ENCODE measurements at regions not wholly inside any gene's neighbourhood (a gene's known extent, or its start where the extent isn't known, plus 50 kb on each side); places are given as distances from the start of the nearest gene placed in this dataset.
"Not testable (repeated sequence)": the region's sequence is repeated elsewhere in the genome, so short reads cannot be mapped to it uniquely, and the experiment has no call there.

DNA sequence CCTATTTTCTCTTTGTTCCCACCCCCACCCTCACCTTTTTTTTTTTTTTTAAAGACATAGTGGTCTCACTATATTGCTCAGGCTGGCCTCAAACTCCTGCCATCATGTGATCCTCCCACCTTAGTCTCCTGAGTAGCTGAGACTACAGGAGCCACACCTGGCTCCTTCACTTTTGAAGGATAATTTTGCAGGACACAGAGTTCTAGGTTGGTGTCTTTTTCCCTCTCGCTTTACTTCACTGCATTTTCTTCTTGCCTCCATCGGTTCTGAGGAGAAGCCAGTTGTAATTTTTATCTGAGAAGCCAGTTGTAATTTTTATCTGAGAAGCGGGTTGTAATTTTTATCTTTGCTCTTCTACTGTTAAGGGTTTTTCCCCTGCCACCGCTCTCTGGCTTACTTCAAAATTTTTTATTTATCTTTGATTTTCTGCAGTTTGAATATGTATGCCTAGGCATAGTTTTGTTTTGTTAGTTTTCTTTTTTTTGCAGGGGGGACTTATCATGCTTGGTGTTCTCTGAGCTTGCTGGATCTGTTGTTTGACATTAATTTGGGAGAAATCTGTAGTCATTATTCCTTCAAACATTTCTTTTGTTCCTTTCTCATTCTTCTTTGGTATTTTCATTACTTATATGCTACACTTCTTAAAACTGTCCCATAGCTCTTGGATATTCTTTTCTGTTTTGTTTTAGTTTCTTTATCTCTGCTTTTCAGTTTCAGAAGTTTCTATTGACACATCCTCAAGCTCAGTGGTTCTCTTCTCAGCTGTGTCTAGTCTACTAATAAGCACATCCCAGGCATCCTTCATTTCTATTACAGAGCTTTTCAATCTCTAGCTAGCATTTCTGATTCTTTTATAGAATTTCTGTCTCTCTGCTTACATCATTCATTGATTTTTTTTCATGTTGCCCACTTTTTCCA, 148.2 kb upstream of the CHD1 start:
- DNase-seq (ENCODE audit: low read depth in 2 of 2, low spot score in 1 of 2), result no peak

DNA sequence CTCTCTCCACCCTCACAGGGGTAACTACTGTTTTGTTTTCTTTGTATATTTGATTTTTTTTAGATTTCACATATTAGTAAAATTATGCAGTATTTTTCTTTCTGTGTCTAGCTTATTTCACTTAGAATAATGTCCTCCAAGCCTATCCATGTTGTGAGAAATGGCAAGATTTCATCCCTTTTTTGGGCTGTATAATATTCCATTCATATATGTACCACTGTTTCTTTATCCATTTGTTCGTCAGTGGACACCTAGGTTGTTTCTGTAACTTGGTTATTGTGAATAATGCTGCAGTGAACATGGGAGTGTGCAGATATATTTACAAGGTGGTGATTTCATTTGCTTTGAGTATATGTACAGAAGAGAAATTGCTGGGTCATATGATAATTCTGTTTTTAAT, 144.0 kb upstream of the CHD1 start:
- no peak for DNase-seq (ENCODE audit: low read depth in 2 of 2, low spot score in 1 of 2)

DNA sequence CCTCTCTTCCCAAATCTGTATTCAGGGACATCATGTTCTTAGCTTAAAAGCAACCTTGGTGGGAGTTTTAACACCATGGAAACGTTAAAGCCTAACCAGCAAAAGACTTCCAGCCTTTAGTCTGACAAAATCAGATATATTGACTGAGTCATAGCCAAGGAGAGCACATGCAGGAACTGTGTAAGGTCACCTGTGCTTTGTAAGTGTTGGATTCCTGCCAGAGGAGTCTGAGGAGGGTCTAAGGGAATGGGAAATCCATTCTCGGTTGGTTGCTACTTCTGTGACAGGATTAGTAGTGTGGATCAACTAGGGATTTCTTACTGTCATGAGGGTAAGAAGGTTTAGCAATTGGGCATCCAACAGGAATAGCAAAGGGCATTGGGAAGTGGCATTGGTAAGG, 142.0 kb upstream of the CHD1 start:
- DNase-seq (ENCODE audit: low read depth in 2 of 2, low spot score in 1 of 2), result no peak

DNA sequence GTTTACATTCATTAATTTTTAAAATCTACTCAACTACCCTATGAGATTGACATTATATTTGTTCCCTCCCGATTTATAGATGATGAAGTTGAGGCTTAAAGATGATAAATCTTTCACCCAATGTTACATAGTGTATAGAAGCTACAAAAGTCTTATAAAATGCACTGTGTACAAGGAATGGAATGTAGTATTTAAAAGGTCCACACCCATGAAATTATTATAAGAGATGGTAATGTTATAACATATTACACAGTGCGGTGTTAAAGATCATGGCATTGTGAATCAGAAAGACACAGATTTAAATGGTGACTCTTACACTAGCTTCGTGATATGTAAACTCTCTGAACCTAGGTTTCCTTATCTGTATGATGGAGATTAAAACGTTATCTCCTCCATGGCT, 141.6 kb upstream of the CHD1 start:
- DNase-seq (ENCODE audit: low read depth in 2 of 2, low spot score in 1 of 2), result no peak

DNA sequence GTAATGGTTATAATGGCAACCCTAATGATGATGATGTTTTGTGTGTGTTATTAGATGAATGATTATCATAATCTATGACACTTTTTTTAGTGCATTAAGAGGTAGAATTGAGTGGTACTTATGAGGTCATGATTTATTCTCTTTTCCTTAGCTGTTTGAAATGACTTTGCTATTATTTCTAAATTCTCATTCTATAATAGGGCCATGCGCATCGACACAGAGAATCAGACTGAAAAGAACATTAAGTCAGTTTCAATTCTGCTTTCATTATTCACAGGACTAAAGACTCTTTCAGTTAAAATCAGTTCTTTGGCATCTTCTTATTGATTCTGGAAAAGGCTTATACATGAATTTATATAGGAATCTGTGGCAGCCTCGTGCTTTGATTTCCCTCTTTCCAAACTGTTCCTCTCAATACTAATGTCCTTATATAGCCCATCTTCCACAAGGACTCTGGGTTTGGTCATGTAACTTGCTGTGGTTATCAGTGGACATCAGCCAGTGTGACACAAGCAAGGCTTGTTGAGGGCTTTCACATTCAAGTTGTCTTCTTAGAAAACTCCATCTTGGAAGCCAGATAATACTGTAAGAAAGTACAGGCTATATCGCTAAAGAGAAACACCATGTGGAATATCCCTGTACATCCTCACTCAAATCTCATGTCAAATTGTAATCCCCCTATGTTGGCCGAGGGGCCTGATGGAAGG, 140.3 kb upstream of the CHD1 start:
- no peak for DNase-seq (ENCODE audit: low read depth in 2 of 2, low spot score in 1 of 2)

DNA sequence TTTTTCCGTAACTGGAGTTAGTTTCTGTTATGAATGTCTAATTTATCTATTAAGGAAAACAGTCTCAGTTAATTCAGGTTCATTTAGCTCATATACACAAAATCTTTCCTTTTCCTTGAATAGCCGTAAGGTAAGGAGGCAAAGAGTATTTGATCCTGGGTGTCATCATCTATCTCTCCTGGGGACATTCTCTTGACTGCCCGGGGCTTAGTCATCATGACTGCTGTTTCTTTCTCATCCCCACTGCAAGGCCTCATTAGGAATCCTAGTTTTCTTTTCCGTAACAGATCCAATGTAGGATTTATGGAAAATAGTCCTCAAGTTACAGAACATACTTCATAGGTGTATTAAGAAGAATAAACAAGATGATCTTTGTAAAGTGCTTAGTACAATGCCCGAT, 134.9 kb upstream of the CHD1 start:
- no peak for DNase-seq (ENCODE audit: low read depth in 2 of 2, low spot score in 1 of 2)

DNA sequence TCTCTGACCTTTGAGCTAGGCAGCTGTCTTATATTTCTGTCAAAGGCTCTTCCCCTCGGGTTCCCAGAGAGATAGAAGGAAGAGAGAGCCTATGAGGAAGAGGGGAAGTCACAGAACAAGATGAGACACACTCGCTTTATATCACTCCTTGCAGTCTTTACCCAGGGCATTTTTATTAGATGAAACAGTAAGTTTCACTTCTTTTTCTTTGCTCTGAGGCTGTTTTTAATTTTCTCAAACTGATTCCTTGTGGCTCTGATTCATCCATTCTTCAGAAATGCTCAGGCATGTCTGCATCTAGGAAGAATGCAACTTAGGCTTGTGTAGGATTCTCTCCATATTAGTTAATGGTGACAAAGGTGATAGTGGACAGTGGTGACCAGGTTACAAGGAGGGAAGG, 132.9 kb upstream of the CHD1 start:
- DNase-seq (ENCODE audit: low read depth in 2 of 2, low spot score in 1 of 2), result no peak

DNA sequence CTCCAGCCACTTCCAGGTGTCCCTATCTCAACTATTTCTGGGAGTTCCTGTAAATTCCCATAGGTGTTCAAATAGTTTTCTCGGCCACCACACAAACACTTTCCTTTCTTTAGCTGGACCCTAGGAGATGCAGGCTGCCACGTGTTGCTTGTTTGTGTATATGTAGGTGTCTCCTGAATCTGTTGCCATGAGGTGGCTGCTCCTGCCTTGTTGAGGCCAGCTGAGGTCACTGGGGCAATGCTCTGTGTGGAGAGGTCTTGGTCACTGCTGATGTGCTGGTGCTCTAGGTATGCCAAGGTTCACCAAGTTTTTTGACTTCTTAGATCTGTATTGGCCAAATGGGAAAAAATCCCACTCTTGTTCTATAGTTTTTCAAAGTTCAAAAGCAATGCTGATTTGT, 132.5 kb upstream of the CHD1 start:
- DNase-seq (ENCODE audit: low read depth in 2 of 2, low spot score in 1 of 2), result no peak

DNA sequence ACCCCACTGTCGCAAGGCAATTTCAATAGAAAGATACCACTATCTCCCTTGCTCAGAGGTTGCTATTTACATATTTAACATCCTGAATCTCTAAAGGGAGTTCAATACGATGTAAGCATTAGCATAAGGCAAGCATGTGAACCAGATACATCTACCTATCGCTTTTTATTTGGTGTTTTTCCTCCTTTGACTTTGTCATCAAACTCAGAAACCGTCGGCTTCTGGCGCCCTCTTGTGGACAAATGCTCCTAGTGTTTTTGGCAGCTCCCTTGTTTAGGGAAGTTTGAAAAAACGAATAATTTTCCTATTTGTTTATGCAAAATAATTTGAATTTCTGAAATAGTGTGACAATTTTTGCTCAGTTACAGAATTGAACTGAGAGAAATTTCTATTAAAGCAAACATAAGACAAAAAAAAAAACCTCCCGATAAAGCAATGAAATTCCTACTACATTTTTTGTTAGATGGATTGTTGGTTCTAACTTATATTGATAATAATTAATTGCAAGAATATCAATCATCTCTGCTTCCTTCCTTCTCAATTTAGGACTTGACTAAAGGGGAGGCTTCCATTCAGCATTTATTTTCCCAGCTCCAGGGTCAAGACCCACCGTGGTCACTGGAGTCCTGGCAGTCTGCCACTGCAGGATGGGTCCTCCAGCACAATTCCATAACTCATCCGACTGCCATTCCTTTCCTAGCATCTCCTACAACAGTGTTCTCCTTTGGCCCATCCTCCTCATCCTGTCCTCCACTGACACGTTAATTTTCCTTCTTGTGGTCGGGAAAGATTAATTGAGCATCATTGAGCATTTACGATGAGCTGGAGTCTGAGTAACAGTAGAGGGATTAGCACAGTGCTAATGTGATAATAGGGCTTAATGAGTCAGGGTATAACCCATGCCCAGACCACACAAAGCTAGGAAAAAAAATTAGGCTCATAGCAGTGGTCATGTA, 131.8 kb upstream of the CHD1 start:
- peak; percentile 56 to 88 for DNase-seq (ENCODE audit: low read depth in 2 of 2, low spot score in 1 of 2)

DNA sequence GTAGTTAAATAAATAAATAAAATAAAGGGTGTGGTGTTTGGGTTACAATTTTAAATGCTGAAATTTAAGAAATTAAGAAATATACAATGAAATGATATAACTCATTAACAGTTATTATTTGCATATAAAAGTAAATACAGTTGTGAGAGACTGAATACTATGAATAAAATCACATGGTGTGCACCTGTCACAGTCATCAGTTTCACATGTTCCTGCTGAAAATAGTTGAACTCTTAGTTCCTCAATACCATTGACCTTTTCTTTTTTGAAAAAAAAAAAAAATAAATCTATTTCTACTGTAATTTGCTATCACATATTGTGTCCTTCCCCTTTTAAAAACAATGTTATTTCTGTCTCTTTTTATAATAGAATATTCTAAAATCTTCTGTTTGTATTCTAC, 130.9 kb upstream of the CHD1 start:
- no peak for DNase-seq (ENCODE audit: low read depth in 2 of 2, low spot score in 1 of 2)

DNA sequence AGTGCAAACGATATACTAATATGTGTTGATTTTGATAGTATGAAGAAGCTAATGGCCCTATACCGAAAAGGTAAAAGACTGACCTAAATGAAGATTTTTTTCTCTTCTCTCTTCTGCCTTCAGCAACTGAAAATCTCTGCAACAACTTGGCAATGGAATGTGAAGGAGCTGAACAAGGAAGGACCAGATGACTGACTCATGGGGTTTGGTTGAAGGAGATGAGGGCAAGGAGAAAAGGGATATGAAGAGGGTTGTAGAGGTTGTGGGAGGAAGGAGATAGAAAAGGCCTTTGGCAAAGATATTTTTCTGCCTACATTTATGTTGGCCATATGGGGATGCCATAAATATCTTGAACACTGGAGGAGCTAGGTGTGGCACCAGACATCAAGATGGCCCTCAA, 129.7 kb upstream of the CHD1 start:
- DNase-seq (ENCODE audit: low read depth in 2 of 2, low spot score in 1 of 2), result no peak

DNA sequence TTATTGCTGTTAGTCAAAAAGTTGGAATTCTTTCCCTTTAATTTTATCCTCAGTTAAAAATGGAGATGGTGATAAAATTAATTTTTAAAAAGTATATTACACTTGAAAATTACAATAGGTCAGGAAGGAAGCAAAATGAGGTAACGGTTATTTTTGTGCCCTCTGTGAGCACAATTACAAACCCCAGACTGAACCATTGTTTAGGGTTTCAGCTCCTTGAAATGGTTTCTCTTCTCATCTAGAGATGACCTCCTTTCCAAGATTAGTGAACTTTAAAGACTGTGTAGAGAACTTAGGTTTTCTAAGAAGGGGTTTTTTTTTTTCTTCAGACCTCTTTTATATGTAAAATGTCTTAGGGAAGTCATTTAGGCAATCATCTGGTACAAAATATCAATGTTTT, 126.2 kb upstream of the CHD1 start:
- DNase-seq (ENCODE audit: low read depth in 2 of 2, low spot score in 1 of 2), result no peak

DNA sequence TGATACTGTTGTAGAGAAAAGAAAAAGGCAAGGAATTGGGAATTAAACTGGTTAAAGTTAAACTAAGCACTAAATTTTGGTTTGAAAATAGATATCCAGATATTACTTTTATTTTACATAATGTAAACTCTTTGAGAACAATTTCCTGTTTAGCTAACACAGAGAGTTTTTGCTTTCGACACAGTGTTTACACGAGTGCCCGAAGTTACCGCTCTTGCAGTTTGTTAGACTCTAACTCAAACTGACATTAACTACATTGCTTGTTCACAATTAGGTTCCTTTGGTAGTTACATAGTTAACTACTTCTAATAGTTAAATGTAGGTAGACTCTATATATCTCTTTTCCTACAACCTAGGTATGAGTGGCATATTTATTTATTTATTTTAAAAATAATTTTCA, 117.1 kb upstream of the CHD1 start:
- DNase-seq (ENCODE audit: low read depth in 2 of 2, low spot score in 1 of 2), result no peak

DNA sequence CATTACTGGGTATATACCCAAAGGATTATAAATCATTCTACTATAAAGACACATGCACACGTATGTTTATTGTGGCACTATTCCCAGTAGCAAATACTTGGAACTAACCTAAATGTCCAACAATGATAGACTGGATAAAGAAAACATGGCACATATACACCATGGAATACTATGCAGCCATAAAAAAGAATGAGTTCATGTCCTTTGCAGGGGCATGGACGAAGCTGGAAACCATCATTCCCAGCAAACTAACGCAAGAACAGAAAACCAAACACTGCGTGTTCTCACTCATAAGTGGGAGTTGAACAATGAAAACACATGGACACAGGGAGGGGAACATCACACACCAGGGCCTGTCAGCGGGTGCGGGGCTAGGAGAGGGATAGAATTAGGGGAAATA, 114.5 kb upstream of the CHD1 start:
- not testable (repeated sequence) for DNase-seq (ENCODE audit: low read depth in 2 of 2, low spot score in 1 of 2)

DNA sequence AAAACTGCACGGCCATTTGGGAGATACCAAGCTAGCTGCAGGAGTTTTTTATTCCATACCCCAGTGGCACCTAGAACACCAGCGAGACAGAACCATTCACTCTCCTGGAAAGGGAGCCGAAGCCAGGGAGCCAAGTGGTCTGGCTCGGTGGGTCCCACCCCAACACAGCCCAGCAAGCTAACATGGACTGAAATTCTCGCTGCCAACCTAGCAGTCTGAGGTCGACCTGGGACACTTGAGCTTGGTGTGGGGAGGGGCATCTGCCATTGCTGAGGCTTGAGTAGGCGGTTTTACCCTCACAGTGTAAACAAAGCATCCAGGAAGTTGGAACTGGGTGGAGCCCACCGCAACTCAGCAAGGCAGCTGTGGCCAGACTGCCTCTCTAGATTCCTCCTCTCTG, 108.9 kb upstream of the CHD1 start:
- DNase-seq (ENCODE audit: low read depth in 2 of 2, low spot score in 1 of 2), result peak in 1 of 2 donors; percentile 9

DNA sequence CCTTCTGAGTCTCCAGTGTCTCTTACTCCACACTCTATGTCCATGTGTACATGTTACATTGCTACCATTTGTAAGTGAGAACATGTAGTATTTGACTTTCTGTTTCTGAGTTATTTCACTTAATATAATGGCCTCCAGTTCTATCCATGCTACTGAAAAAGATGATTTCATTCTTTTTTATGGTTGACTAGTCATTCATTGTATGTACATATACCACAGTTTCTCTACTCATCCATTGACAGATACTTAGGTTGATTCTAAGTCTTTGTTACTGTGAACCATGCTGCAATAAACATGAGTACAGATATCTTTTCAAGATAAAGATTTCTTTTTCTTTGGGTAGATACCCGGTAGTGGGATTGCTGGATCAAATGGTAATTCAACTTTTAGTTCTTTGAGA, 107.1 kb upstream of the CHD1 start:
- no peak for DNase-seq (ENCODE audit: low read depth in 2 of 2, low spot score in 1 of 2)

DNA sequence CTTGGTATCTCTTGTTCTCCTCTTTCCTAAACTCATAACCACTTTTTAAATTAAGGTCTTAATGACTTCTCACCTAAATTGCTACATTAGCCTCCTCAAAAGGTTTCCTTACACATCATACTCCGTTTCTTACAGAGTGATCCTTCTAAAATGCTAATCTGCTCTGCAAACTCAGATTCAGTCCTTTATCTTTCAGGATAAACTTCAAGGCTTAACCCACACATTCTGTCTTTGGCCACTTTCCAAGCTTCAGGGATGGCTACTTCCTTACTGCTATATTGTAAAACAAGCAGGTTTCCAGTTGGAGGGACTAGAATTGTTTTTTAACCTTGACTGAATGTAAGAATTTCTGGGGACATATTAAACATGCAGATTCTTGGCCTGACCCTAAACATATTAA, 105.5 kb upstream of the CHD1 start:
- DNase-seq (ENCODE audit: low read depth in 2 of 2, low spot score in 1 of 2), result no peak

DNA sequence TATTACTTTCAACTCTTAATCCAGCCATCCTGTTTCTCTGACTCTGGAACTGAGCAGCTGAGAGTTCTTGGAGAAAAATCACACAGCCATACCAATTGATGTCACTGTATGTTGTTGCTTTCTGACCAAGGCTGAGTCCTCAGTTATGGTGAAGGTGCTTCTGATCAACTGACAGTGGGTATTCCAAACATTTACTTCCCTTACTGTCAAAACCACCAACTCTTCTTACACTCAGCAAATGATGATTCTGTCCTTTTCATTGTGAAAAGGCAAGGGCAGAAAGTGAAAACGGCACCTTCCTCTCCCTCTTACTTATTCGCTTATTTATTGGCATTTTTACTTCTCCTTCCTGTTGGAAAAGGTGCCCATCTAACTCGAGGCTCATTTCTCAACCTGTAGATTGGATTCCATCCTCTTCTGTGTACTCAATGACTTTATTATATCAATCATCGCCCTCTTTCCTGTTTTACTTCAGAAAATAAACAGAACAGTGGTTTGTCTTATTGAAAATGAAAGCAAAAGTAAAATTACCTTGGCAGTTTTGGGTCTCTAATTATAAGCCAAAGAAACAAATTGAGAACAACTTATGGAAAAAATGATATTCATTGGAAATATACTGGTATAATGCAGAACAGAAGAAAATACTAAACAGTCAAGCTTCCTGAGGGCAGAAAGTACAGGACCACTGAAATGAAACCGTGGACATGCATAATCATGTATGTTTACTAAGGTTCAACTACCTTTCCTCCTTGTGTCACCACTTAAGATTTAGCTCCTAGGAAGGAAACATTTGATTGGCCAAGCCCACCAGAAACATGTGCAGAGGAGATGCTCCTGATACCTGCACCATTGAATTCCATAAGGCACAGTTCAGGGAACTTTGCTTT, 104.5 kb upstream of the CHD1 start:
- DNase-seq (ENCODE audit: low read depth in 2 of 2, low spot score in 1 of 2), result no peak

DNA sequence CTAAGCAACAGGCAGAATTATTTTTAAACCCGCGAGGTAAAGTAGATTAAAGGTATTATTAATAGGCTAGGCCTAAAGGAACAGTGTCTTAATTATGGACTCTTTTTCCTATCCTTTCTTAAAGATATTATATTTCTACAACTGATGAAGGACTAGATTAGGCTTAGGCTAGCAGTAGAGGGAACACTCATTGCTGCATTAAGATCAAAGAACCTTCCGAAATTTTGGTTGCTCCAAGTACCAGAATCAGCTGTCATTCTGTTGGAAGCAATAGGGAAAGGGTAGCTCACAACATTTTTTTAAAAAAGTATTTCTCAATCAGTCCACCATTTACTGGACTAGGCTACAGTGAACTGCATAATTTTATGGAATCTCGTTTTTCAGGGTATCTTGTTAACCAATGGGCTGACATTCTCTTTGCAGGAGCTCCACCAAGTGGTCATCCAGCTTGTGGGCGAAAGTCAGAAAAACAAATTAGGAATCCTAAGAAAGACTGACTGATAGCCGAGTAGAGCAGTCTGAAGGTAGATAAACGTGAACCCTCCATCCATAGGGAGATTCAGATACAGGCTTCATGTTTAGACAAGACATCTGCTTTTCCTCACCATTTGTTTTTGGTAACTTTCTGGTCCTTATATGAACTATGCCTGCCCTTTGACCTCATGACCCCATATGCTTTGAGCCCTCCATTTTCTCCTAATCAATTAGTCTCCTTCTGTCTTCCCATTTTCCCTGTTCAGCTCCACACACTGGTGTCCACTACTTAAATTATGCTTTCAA, 103.6 kb upstream of the CHD1 start:
- no peak for DNase-seq (ENCODE audit: low read depth in 2 of 2, low spot score in 1 of 2)

Data from stimulated activated CD8-positive, alpha-beta memory T cell treated with anti-CD3 and anti-CD28 coated beads, Interleukin-4, amount 100 ng/mL, for 4 hours (primary cell).